NT2/D1 (cell line): ENCODE measurements at regions not wholly inside any gene's neighbourhood (a gene's known extent, or its start where the extent isn't known, plus 50 kb on each side); places are given as distances from the start of the nearest gene placed in this dataset.

Experiments used
- DNase-seq: peaks from one replicate; pipeline ENCODE4 v3.0.0-alpha.2; 2011; ENCODE audit warnings: low read depth, low spot score
- H3K27me3 ChIP-seq: 2 replicates; pipeline ENCODE4 v1.6.0; 2011; ENCODE audit warnings: mild to moderate bottlenecking; ENCODE audit not compliant: insufficient read length, insufficient read depth
- H3K36me3 ChIP-seq: 2 replicates; pipeline ENCODE4 v1.6.1; 2011; ENCODE audit warnings: mild to moderate bottlenecking, low read length, mixed read lengths; ENCODE audit not compliant: insufficient read depth, insufficient read length
- H3K4me1 ChIP-seq: 2 replicates; pipeline ENCODE4 v1.5.1; 2011; ENCODE audit not compliant: insufficient read depth, insufficient read length
- H3K4me3 ChIP-seq: 2 replicates; pipeline ENCODE4 v1.5.1; 2011; ENCODE audit warnings: low read depth; ENCODE audit not compliant: insufficient read length
- H3K9ac ChIP-seq: 2 replicates; pipeline ENCODE4 v1.6.0; 2011; ENCODE audit warnings: low read depth; ENCODE audit not compliant: insufficient read length
- H3K9me3 ChIP-seq: 2 replicates; pipeline ENCODE4 v1.5.1; 2011; ENCODE audit warnings: mild to moderate bottlenecking, low read length; ENCODE audit not compliant: insufficient read depth
- SUZ12 ChIP-seq: IDR thresholded peaks from 2 replicates; pipeline ENCODE4 v1.6.1; 2011; ENCODE audit not compliant: insufficient read length, insufficient read depth; ENCODE audit errors: extremely low read depth
- YY1 ChIP-seq: IDR thresholded peaks from 2 replicates; pipeline ENCODE4 v1.6.1; 2011; ENCODE audit not compliant: insufficient read length, insufficient read depth
- ZNF274 ChIP-seq: IDR thresholded peaks from 2 replicates; pipeline ENCODE4 v1.6.1; 2011; ENCODE audit warnings: mild to moderate bottlenecking, low read depth, low read length

DNA sequence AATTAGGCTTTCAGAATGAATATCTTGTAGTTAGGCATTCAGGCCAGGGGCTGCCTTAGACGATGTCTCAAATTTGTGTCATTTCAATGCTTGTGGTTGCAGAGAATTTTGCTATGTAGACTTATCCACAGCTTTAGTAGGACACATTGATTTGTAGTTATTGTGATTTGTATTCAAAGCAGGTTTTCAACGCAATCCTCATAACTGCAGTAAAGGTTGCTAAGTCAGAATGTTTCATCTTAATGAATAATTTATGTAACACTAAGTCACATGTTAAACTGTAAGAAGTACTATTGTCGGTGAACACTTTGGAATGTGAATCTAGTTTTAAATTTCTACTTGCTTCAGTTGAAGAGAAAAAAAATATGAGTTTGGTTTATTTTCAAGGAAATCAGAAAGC is 1117.2 kb upstream of the SPRY2 start:
- TF ChIP-seq ZNF274 (no peak), SUZ12 (no peak), YY1 (no peak)
- Histone ChIP-seq H3K9me3 (no peaks in the 10 kb centered on the region), H3K9ac (no peak overlapping the region), H3K27me3 (no peaks in the 10 kb centered on the region), H3K36me3 (no peaks in the 10 kb centered on the region), H3K4me1 (no peaks in the 10 kb centered on the region), H3K4me3 (no peak overlapping the region)
- no peak for DNase-seq

DNA sequence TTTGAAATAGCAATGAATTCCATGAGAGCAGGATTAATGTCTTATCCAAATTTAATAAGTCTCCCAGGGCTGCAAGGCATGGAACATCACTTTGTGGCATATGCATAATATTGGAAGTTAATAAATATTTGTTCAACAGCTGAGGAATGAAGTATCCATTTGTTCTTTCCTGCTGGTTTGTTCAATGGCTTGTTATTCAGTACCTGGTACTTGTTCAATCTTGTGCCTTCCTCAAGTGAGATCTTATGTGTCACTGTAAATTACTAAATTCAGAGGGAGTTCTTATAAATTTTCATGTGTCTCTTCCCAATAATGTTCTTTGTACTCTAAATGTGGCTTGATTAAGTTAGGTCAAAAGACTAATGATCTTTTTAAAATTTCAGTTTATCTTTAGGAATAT is 1105.5 kb upstream of the SPRY2 start:
- TF ChIP-seq ZNF274 = no peak
- no peak for TF ChIP-seq YY1
- no peak for TF ChIP-seq SUZ12
- H3K4me3 ChIP-seq = no peak overlapping the region
- no peaks in the 10 kb centered on the region for H3K4me1 ChIP-seq
- no peaks in the 10 kb centered on the region for H3K27me3 ChIP-seq
- H3K9me3 ChIP-seq = no peaks in the 10 kb centered on the region
- DNase-seq = no peak
- H3K36me3 ChIP-seq = no peaks in the 10 kb centered on the region
- no peak overlapping the region for H3K9ac ChIP-seq

DNA sequence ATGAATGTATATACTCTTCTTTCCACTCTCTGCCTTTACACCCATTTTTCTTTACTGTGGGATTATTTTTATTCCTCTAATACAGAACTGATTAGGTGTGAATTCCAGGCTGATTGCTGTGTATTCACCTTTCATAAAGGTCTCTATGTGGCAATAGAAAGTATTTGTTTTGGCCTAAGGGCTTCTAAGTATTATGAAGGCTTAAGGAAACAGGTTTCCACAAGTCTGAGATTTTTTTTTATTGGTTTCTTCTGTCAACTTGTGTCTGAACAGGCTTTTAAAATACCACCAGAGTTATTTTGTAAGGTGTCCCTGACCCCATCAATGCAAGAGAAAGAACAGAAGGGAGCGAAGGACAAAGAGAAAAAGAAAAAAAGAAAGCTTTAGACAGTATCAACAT is 1102.0 kb upstream of the SPRY2 start:
- no peak for DNase-seq
- TF ChIP-seq SUZ12 (no peak), YY1 (no peak), ZNF274 (no peak)
- no peak overlapping the region for H3K9ac ChIP-seq
- no peaks in the 10 kb centered on the region for H3K36me3 ChIP-seq
- no peak overlapping the region for H3K4me3 ChIP-seq
- no peaks in the 10 kb centered on the region for H3K4me1 ChIP-seq
- H3K27me3 ChIP-seq = no peaks in the 10 kb centered on the region
- H3K9me3 ChIP-seq = no peaks in the 10 kb centered on the region

DNA sequence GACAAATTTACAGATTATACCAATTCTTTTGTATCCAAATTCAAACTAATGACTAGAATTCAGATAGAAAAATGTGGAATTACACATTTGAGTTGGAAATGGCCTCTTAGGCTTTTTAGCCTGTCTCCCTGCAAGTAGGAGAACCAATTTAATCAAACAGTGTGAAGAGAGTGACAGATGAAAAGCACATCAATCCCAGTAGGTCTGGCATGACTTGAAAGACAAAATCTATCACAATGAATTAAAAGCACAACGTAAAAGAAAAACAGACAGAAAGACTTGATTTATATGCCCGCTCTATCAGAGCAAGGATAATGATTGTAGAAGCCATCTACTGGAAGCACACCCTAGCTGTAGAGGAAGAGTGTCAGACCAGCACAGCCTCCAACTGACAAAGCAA is 1084.4 kb upstream of the SPRY2 start:
- no peaks in the 10 kb centered on the region for H3K9me3 ChIP-seq
- H3K27me3 ChIP-seq = no peaks in the 10 kb centered on the region
- no peak overlapping the region for H3K4me3 ChIP-seq
- H3K4me1 ChIP-seq = no peaks in the 10 kb centered on the region
- H3K9ac ChIP-seq = no peak overlapping the region
- DNase-seq = no peak
- no peak for TF ChIP-seq YY1
- TF ChIP-seq SUZ12 = no peak
- no peak for TF ChIP-seq ZNF274
- no peaks in the 10 kb centered on the region for H3K36me3 ChIP-seq

DNA sequence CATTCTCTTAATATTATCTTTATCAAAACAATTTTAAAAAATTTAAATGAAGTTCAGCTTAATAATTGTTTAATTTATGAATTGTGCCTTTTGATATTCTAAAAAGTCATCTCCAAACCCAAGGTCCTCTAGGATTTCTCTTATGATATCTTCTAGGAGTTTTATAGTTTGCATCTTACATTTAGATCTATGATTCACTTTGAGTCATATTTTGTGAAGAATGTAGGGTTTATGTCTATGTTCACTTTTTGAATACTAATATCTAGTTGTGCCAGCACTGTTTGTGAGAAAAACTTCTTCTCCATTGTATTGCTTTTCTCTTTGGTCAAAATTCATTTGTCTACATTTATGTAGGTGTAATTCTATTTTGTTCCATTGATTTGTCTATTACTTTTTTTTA is 1068.4 kb upstream of the SPRY2 start:
- TF ChIP-seq ZNF274 (no peak), YY1 (no peak), SUZ12 (no peak)
- no peak overlapping the region for H3K9ac ChIP-seq
- H3K36me3 ChIP-seq = no peaks in the 10 kb centered on the region
- no peaks in the 10 kb centered on the region for H3K27me3 ChIP-seq
- H3K9me3 ChIP-seq = no peaks in the 10 kb centered on the region
- DNase-seq = no peak
- H3K4me1 ChIP-seq = no peaks in the 10 kb centered on the region
- no peak overlapping the region for H3K4me3 ChIP-seq

DNA sequence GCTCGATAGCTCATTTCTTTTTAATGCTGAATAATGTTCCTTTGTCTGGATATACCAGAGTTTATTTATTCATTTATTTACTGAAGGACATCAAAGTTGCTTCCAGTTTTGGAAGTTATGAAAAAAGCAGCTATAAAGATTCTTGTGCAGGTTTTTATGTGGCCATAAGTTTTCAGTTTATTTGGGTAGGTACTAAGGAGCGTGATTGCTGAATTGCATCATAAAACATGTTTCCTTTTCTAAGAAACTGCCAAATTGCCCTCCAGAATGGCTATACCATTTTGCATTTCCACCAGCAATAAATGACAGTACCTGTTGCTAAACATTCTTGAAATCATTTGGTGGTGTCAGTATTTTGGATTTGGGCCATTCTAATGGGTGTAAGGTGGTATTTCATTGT is 1067.7 kb upstream of the SPRY2 start:
- no peak for DNase-seq
- Histone ChIP-seq H3K27me3 (no peaks in the 10 kb centered on the region), H3K4me1 (no peaks in the 10 kb centered on the region), H3K36me3 (no peaks in the 10 kb centered on the region), H3K9ac (no peak overlapping the region), H3K9me3 (no peaks in the 10 kb centered on the region), H3K4me3 (no peak overlapping the region)
- TF ChIP-seq YY1 (no peak), ZNF274 (no peak), SUZ12 (no peak)

DNA sequence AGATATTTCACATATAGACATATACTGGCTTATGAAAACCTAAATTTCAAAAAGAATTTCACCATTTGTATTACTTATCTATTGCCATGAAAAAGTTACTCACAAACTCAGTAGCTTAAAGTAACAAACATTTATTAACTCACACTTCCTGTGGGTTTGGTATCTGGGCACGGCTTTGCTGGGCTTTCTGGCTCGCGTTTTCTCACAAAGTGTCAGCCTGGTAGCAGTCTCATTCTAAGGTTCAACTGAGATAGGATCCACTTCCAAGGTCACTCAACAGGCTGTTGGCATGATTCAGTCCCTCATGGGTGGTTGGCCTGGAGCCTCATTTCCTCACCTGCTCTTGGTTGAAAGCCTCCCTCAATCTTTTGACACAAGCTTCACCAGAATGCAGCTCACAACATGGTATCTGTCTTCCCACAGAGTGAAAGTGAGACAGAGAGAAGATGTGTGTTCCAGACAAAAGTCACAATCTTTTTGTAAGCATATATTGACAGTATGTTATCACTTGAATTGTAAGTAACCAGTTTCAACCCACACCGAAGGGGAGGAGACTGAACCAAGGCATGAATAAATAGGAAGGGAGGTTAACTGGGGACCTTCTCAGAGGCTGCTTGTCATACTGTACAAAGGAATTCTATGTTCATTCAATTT is 1065.8 kb upstream of the SPRY2 start:
- Histone ChIP-seq H3K4me3 (no peak overlapping the region), H3K9ac (no peak overlapping the region), H3K36me3 (no peaks in the 10 kb centered on the region), H3K9me3 (no peaks in the 10 kb centered on the region), H3K27me3 (no peaks in the 10 kb centered on the region), H3K4me1 (no peaks in the 10 kb centered on the region)
- DNase-seq = no peak
- no peak for TF ChIP-seq SUZ12
- TF ChIP-seq ZNF274 = no peak
- TF ChIP-seq YY1 = no peak

DNA sequence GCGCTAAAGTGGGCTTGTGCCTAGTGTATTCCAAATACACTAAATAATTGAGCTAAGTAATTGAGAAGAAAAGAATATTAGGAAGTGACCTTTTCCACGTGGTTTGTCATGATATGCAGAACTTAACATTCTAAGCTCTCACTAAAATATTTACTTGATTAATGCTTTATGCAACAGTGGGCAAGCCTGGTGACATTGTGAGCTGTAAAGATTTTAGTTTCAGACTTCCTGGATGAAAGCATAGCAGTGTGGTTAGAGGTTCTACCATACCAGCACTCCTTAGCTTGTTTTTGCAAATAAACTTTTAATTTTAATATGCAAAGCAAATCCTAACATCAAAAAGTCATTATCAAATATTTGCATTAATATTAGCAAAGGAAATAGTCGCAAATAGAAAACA is 1065.1 kb upstream of the SPRY2 start:
- Histone ChIP-seq H3K36me3 (no peaks in the 10 kb centered on the region), H3K27me3 (no peaks in the 10 kb centered on the region), H3K9ac (no peak overlapping the region), H3K4me1 (no peaks in the 10 kb centered on the region), H3K4me3 (no peak overlapping the region), H3K9me3 (no peaks in the 10 kb centered on the region)
- TF ChIP-seq YY1 (no peak), SUZ12 (no peak), ZNF274 (no peak)
- no peak for DNase-seq
